Natural killer cell treated with Interleukin-12 subunit alpha and Interleukin-12 subunit beta and Interleukin-15 and Interleukin-18, amount 100 ng/mL, for 72 hours (primary cell): ENCODE measurements at regions not wholly inside any gene's neighbourhood (a gene's known extent, or its start where the extent isn't known, plus 50 kb on each side); places are given as distances from the start of the nearest gene placed in this dataset.
"Not testable (repeated sequence)": the region's sequence is repeated elsewhere in the genome, so short reads cannot be mapped to it uniquely, and the experiment has no call there.

Experiments
- ATAC-seq, 2 donors: fragments of 150-1000 bp; cut with Tn5 transposase in 1 of 2; sonication (Bioruptor Pico), chemical (Tn5 transposase) in 1 of 2; 2 replicates each; pipeline ENCODE4 v1.10.0; 2021
- DNase-seq: peaks from one replicate; pipeline ENCODE4 v3.0.0; 2022; ENCODE audit warnings: low spot score
- H3K27ac Mint-ChIP-seq, 2 donors: 1 replicate in 1 of 2; 2 replicates in 1 of 2; pipeline ENCODE4 v1.8.0; 2022; ENCODE audit warnings: mixed read lengths in 2 of 2, mild to moderate bottlenecking in 1 of 2, moderate library complexity in 1 of 2
- H3K27me3 Mint-ChIP-seq, 2 donors: 1 replicate in 1 of 2; 2 replicates in 1 of 2; pipeline ENCODE4 v1.8.0; 2022; ENCODE audit warnings: mixed read lengths in 2 of 2
- H3K36me3 Mint-ChIP-seq: one replicate; pipeline ENCODE4 v1.8.0; 2022; ENCODE audit warnings: mixed read lengths
- H3K4me1 Mint-ChIP-seq, 2 donors: 1 replicate in 1 of 2; 2 replicates in 1 of 2; pipeline ENCODE4 v1.8.0; 2022; ENCODE audit warnings: low read depth in 2 of 2, mixed read lengths in 2 of 2, mild to moderate bottlenecking in 1 of 2
- H3K4me3 Mint-ChIP-seq: one replicate; pipeline ENCODE4 v1.8.0; 2022; ENCODE audit warnings: mixed read lengths
- H3K9me3 Mint-ChIP-seq: 2 replicates; pipeline ENCODE4 v1.8.0; 2022; ENCODE audit warnings: mixed read lengths

GRCh38 chr1:94769551-94769950 lies 50.6 kb upstream of the SLC44A3 start:
- no peaks in the 10 kb centered on the region for H3K9me3 Mint-ChIP-seq
- H3K27me3 Mint-ChIP-seq = peaks cover 10 to 16% of the 10 kb centered on the region in 2 donors
- ATAC-seq = no peak
- H3K36me3 Mint-ChIP-seq = no peaks in the 10 kb centered on the region
- no peak overlapping the region for H3K4me3 Mint-ChIP-seq
- no peaks in the 10 kb centered on the region for H3K4me1 Mint-ChIP-seq
- no peak overlapping the region for H3K27ac Mint-ChIP-seq
- no peak for DNase-seq

GRCh38 chr1:94768036-94768435 lies 52.1 kb upstream of the SLC44A3 start:
- Mint-ChIP-seq H3K27ac (no peak overlapping the region), H3K4me3 (no peak overlapping the region), H3K9me3 (no peaks in the 10 kb centered on the region), H3K36me3 (no peaks in the 10 kb centered on the region), H3K27me3 (peaks cover 10 to 18% of the 10 kb centered on the region in 2 donors), H3K4me1 (no peaks in the 10 kb centered on the region)
- DNase-seq = no peak
- ATAC-seq = no peak

- H3K9me3 Mint-ChIP-seq = no peaks in the 10 kb centered on the region
- no peaks in the 10 kb centered on the region for H3K36me3 Mint-ChIP-seq
- peaks cover 17 to 25% of the 10 kb centered on the region in 2 donors for H3K27me3 Mint-ChIP-seq
- ATAC-seq (no peak), DNase-seq (no peak)
- H3K4me1 Mint-ChIP-seq = no peaks in the 10 kb centered on the region
- no peak overlapping the region for H3K27ac Mint-ChIP-seq
- H3K4me3 Mint-ChIP-seq = no peak overlapping the region
Measured at GRCh38 chr1:94765958-94766357, 54.2 kb upstream of the SLC44A3 start.

GRCh38 chr1:94759188-94759587 lies 61.0 kb upstream of the SLC44A3 start:
- Mint-ChIP-seq H3K27me3 (peaks cover 22 to 27% of the 10 kb centered on the region in 2 donors), H3K27ac (no peak overlapping the region), H3K4me1 (peaks cover 0 to 4% of the 10 kb centered on the region in 2 donors), H3K4me3 (no peak overlapping the region), H3K9me3 (no peaks in the 10 kb centered on the region), H3K36me3 (no peaks in the 10 kb centered on the region)
- no peak for ATAC-seq
- no peak for DNase-seq

GRCh38 chr1:94757931-94758330 lies 62.2 kb upstream of the SLC44A3 start:
- DNase-seq (no peak), ATAC-seq (no peak)
- no peaks in the 10 kb centered on the region for H3K36me3 Mint-ChIP-seq
- peaks cover 22 to 33% of the 10 kb centered on the region in 2 donors for H3K27me3 Mint-ChIP-seq
- no peak overlapping the region for H3K4me3 Mint-ChIP-seq
- H3K27ac Mint-ChIP-seq = no peak overlapping the region
- H3K9me3 Mint-ChIP-seq = no peaks in the 10 kb centered on the region
- peaks cover 0 to 4% of the 10 kb centered on the region in 2 donors for H3K4me1 Mint-ChIP-seq

- Mint-ChIP-seq H3K4me1 (peaks cover 0 to 4% of the 10 kb centered on the region in 2 donors), H3K27ac (no peak overlapping the region), H3K27me3 (peaks cover 14 to 26% of the 10 kb centered on the region in 2 donors), H3K4me3 (no peak overlapping the region), H3K36me3 (no peaks in the 10 kb centered on the region), H3K9me3 (no peaks in the 10 kb centered on the region)
- no peak for DNase-seq
- ATAC-seq = no peak
Measured at GRCh38 chr1:94755675-94756074, 64.5 kb upstream of the SLC44A3 start.

- H3K27ac Mint-ChIP-seq, H3K36me3 Mint-ChIP-seq, ATAC-seq, H3K4me1 Mint-ChIP-seq, H3K4me3 Mint-ChIP-seq, DNase-seq, H3K9me3 Mint-ChIP-seq: not testable (repeated sequence)
- peaks cover 14 to 25% of the 10 kb centered on the region in 2 donors for H3K27me3 Mint-ChIP-seq
Measured at GRCh38 chr1:94755016-94755415, 65.1 kb upstream of the SLC44A3 start.

GRCh38 chr1:94754570-94754969 lies 65.6 kb upstream of the SLC44A3 start:
- Mint-ChIP-seq H3K9me3 (no peaks in the 10 kb centered on the region), H3K27me3 (peaks cover 10 to 21% of the 10 kb centered on the region in 2 donors), H3K27ac (no peak overlapping the region), H3K4me3 (no peak overlapping the region), H3K4me1 (peaks cover 0 to 4% of the 10 kb centered on the region in 2 donors), H3K36me3 (no peaks in the 10 kb centered on the region)
- no peak for DNase-seq
- ATAC-seq = no peak

GRCh38 chr1:94754095-94754494 lies 66.1 kb upstream of the SLC44A3 start:
- H3K27me3 Mint-ChIP-seq = peaks cover 9 to 17% of the 10 kb centered on the region in 2 donors
- H3K9me3 Mint-ChIP-seq = no peaks in the 10 kb centered on the region
- H3K4me3 Mint-ChIP-seq = no peak overlapping the region
- no peak for DNase-seq
- no peak overlapping the region for H3K27ac Mint-ChIP-seq
- ATAC-seq = no peak
- peaks cover 0 to 4% of the 10 kb centered on the region in 2 donors for H3K4me1 Mint-ChIP-seq
- no peaks in the 10 kb centered on the region for H3K36me3 Mint-ChIP-seq

- H3K4me3 Mint-ChIP-seq = no peak overlapping the region
- H3K36me3 Mint-ChIP-seq = no peaks in the 10 kb centered on the region
- DNase-seq (no peak), ATAC-seq (no peak)
- H3K27me3 Mint-ChIP-seq = peaks cover 12 to 17% of the 10 kb centered on the region in 2 donors
- no peaks in the 10 kb centered on the region for H3K9me3 Mint-ChIP-seq
- peaks cover 0 to 4% of the 10 kb centered on the region in 2 donors for H3K4me1 Mint-ChIP-seq
- no peak overlapping the region for H3K27ac Mint-ChIP-seq
Measured at GRCh38 chr1:94753171-94753972, 66.8 kb upstream of the SLC44A3 start.

GRCh38 chr1:94751483-94751882 lies 68.7 kb upstream of the SLC44A3 start:
- ATAC-seq, H3K9me3 Mint-ChIP-seq, H3K36me3 Mint-ChIP-seq, H3K4me3 Mint-ChIP-seq, DNase-seq, H3K4me1 Mint-ChIP-seq, H3K27ac Mint-ChIP-seq: not testable (repeated sequence)
- peaks cover 12 to 20% of the 10 kb centered on the region in 2 donors for H3K27me3 Mint-ChIP-seq

- no peak for DNase-seq
- Mint-ChIP-seq H3K4me3 (no peak overlapping the region), H3K27me3 (peaks cover 6 to 10% of the 10 kb centered on the region in 2 donors), H3K36me3 (no peaks in the 10 kb centered on the region), H3K27ac (no peak overlapping the region), H3K9me3 (no peaks in the 10 kb centered on the region), H3K4me1 (no peaks in the 10 kb centered on the region)
- no peak for ATAC-seq
Measured at GRCh38 chr1:94746635-94747525, 73.3 kb upstream of the SLC44A3 start.

GRCh38 chr1:94745742-94746141 lies 74.4 kb upstream of the SLC44A3 start:
- ATAC-seq = no peak
- DNase-seq = no peak
- peaks cover 0 to 5% of the 10 kb centered on the region in 2 donors for H3K4me1 Mint-ChIP-seq
- H3K4me3 Mint-ChIP-seq = no peak overlapping the region
- peaks cover 10% of the 10 kb centered on the region in 2 donors for H3K27me3 Mint-ChIP-seq
- H3K27ac Mint-ChIP-seq = no peak overlapping the region
- H3K9me3 Mint-ChIP-seq = no peaks in the 10 kb centered on the region
- H3K36me3 Mint-ChIP-seq = no peaks in the 10 kb centered on the region

GRCh38 chr1:94743862-94744261 lies 76.3 kb upstream of the SLC44A3 start:
- H3K4me1 Mint-ChIP-seq = peaks cover 0 to 5% of the 10 kb centered on the region in 2 donors
- DNase-seq (no peak), ATAC-seq (no peak)
- no peak overlapping the region for H3K4me3 Mint-ChIP-seq
- H3K9me3 Mint-ChIP-seq = no peaks in the 10 kb centered on the region
- H3K27ac Mint-ChIP-seq = no peak overlapping the region
- H3K27me3 Mint-ChIP-seq = peaks cover 18 to 19% of the 10 kb centered on the region in 2 donors
- no peaks in the 10 kb centered on the region for H3K36me3 Mint-ChIP-seq
